WTC11 (cell line): ENCODE measurements at regions not wholly inside any gene's neighbourhood (a gene's known extent, or its start where the extent isn't known, plus 50 kb on each side); places are given as distances from the start of the nearest gene placed in this dataset.

ENCODE experiments used
- ATAC-seq: fragments of 200-7000 bp; cut with Tn5 transposase; 2 replicates; pipeline ENCODE4 v1.10.0; 2021; ENCODE audit warnings: mild to moderate bottlenecking, moderate library complexity
- CTCF ChIA-PET: fragments of 300-600 bp; sonication (Branson Sonifier 250); formaldehyde crosslinking; loops from one replicate; lab custom pipeline; 2021; ENCODE audit warnings: antibody characterized with exemption; lab: Charles Lee
- POLR2A ChIA-PET: fragments of 350-600 bp; sonication (Branson Sonifier 250); formaldehyde crosslinking; loops from one replicate; lab custom pipeline; 2021; ENCODE audit warnings: antibody characterized with exemption; lab: Charles Lee
- DNase-seq: peaks from one replicate; pipeline ENCODE4 v3.0.0; 2021; ENCODE audit warnings: low spot score
- H3K27ac Mint-ChIP-seq: 2 replicates; pipeline ENCODE4 v1.8.0; 2021; ENCODE audit warnings: mixed read lengths
- H3K27me3 Mint-ChIP-seq: 2 replicates; pipeline ENCODE4 v1.8.0; 2021; ENCODE audit warnings: low read depth, mild to moderate bottlenecking, moderate library complexity, mixed read lengths
- H3K36me3 Mint-ChIP-seq: 2 replicates; pipeline ENCODE4 v1.8.0; 2021; ENCODE audit warnings: mixed read lengths
- H3K4me1 Mint-ChIP-seq: 2 replicates; pipeline ENCODE4 v1.8.0; 2022; ENCODE audit warnings: mixed read lengths
- H3K4me3 Mint-ChIP-seq: 2 replicates; pipeline ENCODE4 v1.8.0; 2021; ENCODE audit warnings: mild to moderate bottlenecking, moderate library complexity, mixed read lengths
- H3K9me3 Mint-ChIP-seq: 2 replicates; pipeline ENCODE4 v1.8.0; 2021; ENCODE audit warnings: mixed read lengths
- ATF1 ChIP-seq: sonication (generic); formaldehyde crosslinking; IDR thresholded peaks from 2 replicates; pipeline ENCODE4 v1.8.1; 2023; ENCODE audit warnings: mild to moderate bottlenecking, moderate library complexity, missing genetic modification reagents
- CREM ChIP-seq: sonication (generic); formaldehyde crosslinking; IDR thresholded peaks from 2 replicates; pipeline ENCODE4 v1.8.1; 2022; ENCODE audit warnings: mild to moderate bottlenecking, missing genetic modification reagents, moderate library complexity
- CTCF ChIP-seq: fragments of 200-600 bp; IDR thresholded peaks from 2 replicates; pipeline ENCODE4 v1.8.0; 2022; ENCODE audit warnings: antibody characterized with exemption
- E2F5 ChIP-seq: sonication (generic); formaldehyde crosslinking; IDR thresholded peaks from 2 replicates; pipeline ENCODE4 v1.8.1; 2022; ENCODE audit warnings: mild to moderate bottlenecking, moderate library complexity, missing genetic modification reagents
- ERG ChIP-seq: fragments of 250-450 bp; sonication (Bioruptor Pico); IDR thresholded peaks from 2 replicates; pipeline ENCODE4 v1.8.0; 2021; ENCODE audit warnings: mild to moderate bottlenecking
- MXD4 ChIP-seq: fragments of 250-450 bp; sonication (Bioruptor Pico); IDR thresholded peaks from 2 replicates; pipeline ENCODE4 v1.8.0; 2021; ENCODE audit warnings: mild to moderate bottlenecking, moderate library complexity, borderline replicate concordance
- NFE2L1 ChIP-seq: sonication (generic); formaldehyde crosslinking; IDR thresholded peaks from 2 replicates; pipeline ENCODE4 v1.8.1; 2023; ENCODE audit warnings: missing genetic modification reagents
- NR2C2 ChIP-seq: sonication (generic); formaldehyde crosslinking; IDR thresholded peaks from 2 replicates; pipeline ENCODE4 v1.8.0; 2022; ENCODE audit warnings: mild to moderate bottlenecking, missing genetic modification reagents
- PRDM15 ChIP-seq: sonication (generic); formaldehyde crosslinking; IDR thresholded peaks from 2 replicates; pipeline ENCODE4 v1.8.0; 2022; ENCODE audit warnings: missing genetic modification reagents
- USF1 ChIP-seq: sonication (generic); formaldehyde crosslinking; IDR thresholded peaks from 2 replicates; pipeline ENCODE4 v1.8.0; 2022; ENCODE audit warnings: mild to moderate bottlenecking, missing genetic modification reagents
- ZBTB21 ChIP-seq: sonication (generic); formaldehyde crosslinking; IDR thresholded peaks from 2 replicates; pipeline ENCODE4 v1.8.1; 2023; ENCODE audit warnings: mild to moderate bottlenecking, missing genetic modification reagents, borderline replicate concordance
- ZNF121 ChIP-seq: sonication (generic); formaldehyde crosslinking; IDR thresholded peaks from 2 replicates; pipeline ENCODE4 v1.8.0; 2023; ENCODE audit warnings: missing genetic modification reagents
- ZNF219 ChIP-seq: sonication (generic); formaldehyde crosslinking; IDR thresholded peaks from 2 replicates; pipeline ENCODE4 v1.8.0; 2023; ENCODE audit warnings: missing genetic modification reagents, mild to moderate bottlenecking, borderline replicate concordance
- ZNF281 ChIP-seq: sonication (generic); formaldehyde crosslinking; IDR thresholded peaks from 2 replicates; pipeline ENCODE4 v1.8.0; 2023; ENCODE audit warnings: mild to moderate bottlenecking, missing genetic modification reagents
- ZNF425 ChIP-seq: fragments of 250-450 bp; sonication (Bioruptor Pico); conservative IDR thresholded peaks from 2 replicates; pipeline ENCODE4 v1.9.0; 2021; ENCODE audit warnings: mild to moderate bottlenecking
- ZNF671 ChIP-seq: fragments of 250-450 bp; sonication (Bioruptor Pico); IDR thresholded peaks from 2 replicates; pipeline ENCODE4 v1.8.0; 2021; ENCODE audit warnings: mild to moderate bottlenecking

- ChIA-PET CTCF (interaction anchor here (0.6 to 4.4 kb wide), 8 partner anchors 53 to 134 kb away, joined by 3 to 25 read pairs (median 5); partner anchors contain the start of gene IL12A), POLR2A (no interaction called here)
- peaks cover 27% of the 10 kb centered on the region for H3K4me1 Mint-ChIP-seq
- H3K27me3 Mint-ChIP-seq = no peaks in the 10 kb centered on the region
- TF ChIP-seq E2F5 (no peak), ZNF121 (CRISPR knock-in tag) (no peak), CREM (CRISPR knock-in tag) (no peak), NFE2L1 (no peak), ZNF219 (no peak), NR2C2 (CRISPR knock-in tag) (no peak), USF1 (no peak), PRDM15 (CRISPR knock-in tag) (no peak), ZNF425 (CRISPR knock-in tag) (no peak), ZNF281 (CRISPR knock-in tag) (no peak), ATF1 (CRISPR knock-in tag) (no peak), ZNF671 (CRISPR knock-in tag) (no peak), ERG (CRISPR knock-in tag) (no peak), CTCF (no peak), ZBTB21 (no peak), MXD4 (CRISPR knock-in tag) (no peak)
- H3K36me3 Mint-ChIP-seq = no peaks in the 10 kb centered on the region; the same call in 1 of the 2 replicates
- DNase-seq = no peak
- no peaks in the 10 kb centered on the region for H3K9me3 Mint-ChIP-seq
- ATAC-seq = no peak
- H3K27ac Mint-ChIP-seq = peak overlapping the region; percentile 63
- H3K4me3 Mint-ChIP-seq = no peak overlapping the region
Observed at GRCh38 chr3:159882367-159882766, 106.3 kb upstream of the IL12A start.
